ENCODE measurements at regions not wholly inside any gene's neighbourhood (a gene's known extent, or its start where the extent isn't known, plus 50 kb on each side); places are given as distances from the start of the nearest gene placed in this dataset.

GRCh38 chr2:64398516-64399129 lies 55.3 kb upstream of the LGALSL start:
- Histone ChIP-seq H3K79me2 (no peaks in the 10 kb centered on the region), H3K4me2 (ENCODE audit: low read length) (no peak overlapping the region), H3K4me3 (ENCODE audit: low read depth, low read length) (no peak overlapping the region), H3K27ac (no peak overlapping the region), H3K9ac (no peak overlapping the region), H3K9me3 (ENCODE audit: control insufficient read depth, low read length) (no peaks in the 10 kb centered on the region), H3K4me1 (peaks cover 28% of the 10 kb centered on the region), H3K27me3 (ENCODE audit: control insufficient read depth, insufficient read depth, low read length) (no peaks in the 10 kb centered on the region), H3K36me3 (ENCODE audit: control insufficient read depth, insufficient read depth, low read length) (no peaks in the 10 kb centered on the region), H2AFZ (no peak overlapping the region)
- no peak for TF ChIP-seq CTCF (IDR thresholded peaks at IDR 0.05)

- no peaks in the 10 kb centered on the region for H3K36me3 ChIP-seq (ENCODE audit: control insufficient read depth, insufficient read depth, low read length)
- peak overlapping the region; percentile 78 for H2AFZ ChIP-seq
- H3K9ac ChIP-seq, result no peak overlapping the region
- peaks cover 37% of the 10 kb centered on the region for H3K4me1 ChIP-seq
- H3K4me2 ChIP-seq (ENCODE audit: low read length), result no peak overlapping the region
- no peaks in the 10 kb centered on the region for H3K27me3 ChIP-seq (ENCODE audit: control insufficient read depth, insufficient read depth, low read length)
- H3K4me3 ChIP-seq (ENCODE audit: low read depth, low read length), result no peak overlapping the region
- H3K9me3 ChIP-seq (ENCODE audit: control insufficient read depth, low read length), result no peaks in the 10 kb centered on the region
- no peak overlapping the region for H3K27ac ChIP-seq
- no peak for TF ChIP-seq CTCF (IDR thresholded peaks at IDR 0.05)
- H3K79me2 ChIP-seq, result no peaks in the 10 kb centered on the region
Measured at GRCh38 chr2:64399521-64399920, 54.4 kb upstream of the LGALSL start.

GRCh38 chr2:64400105-64400728 lies 53.7 kb upstream of the LGALSL start:
- H3K9me3 ChIP-seq (ENCODE audit: control insufficient read depth, low read length), result no peaks in the 10 kb centered on the region
- peak overlapping the region; percentile 75 for H3K27ac ChIP-seq
- H3K4me1 ChIP-seq, result peaks cover 40% of the 10 kb centered on the region
- no peaks in the 10 kb centered on the region for H3K27me3 ChIP-seq (ENCODE audit: control insufficient read depth, insufficient read depth, low read length)
- TF ChIP-seq CTCF (IDR thresholded peaks at IDR 0.05), result no peak
- H3K79me2 ChIP-seq, result no peaks in the 10 kb centered on the region
- no peak overlapping the region for H3K4me3 ChIP-seq (ENCODE audit: low read depth, low read length)
- no peak overlapping the region for H3K4me2 ChIP-seq (ENCODE audit: low read length)
- H3K9ac ChIP-seq, result no peak overlapping the region
- H2AFZ ChIP-seq, result peak overlapping the region; percentile 78
- no peaks in the 10 kb centered on the region for H3K36me3 ChIP-seq (ENCODE audit: control insufficient read depth, insufficient read depth, low read length)

GRCh38 chr2:64400733-64401528 lies 53.0 kb upstream of the LGALSL start:
- no peak overlapping the region for H3K4me2 ChIP-seq (ENCODE audit: low read length)
- peaks cover 40% of the 10 kb centered on the region for H3K4me1 ChIP-seq
- H3K36me3 ChIP-seq (ENCODE audit: control insufficient read depth, insufficient read depth, low read length), result no peaks in the 10 kb centered on the region
- no peaks in the 10 kb centered on the region for H3K27me3 ChIP-seq (ENCODE audit: control insufficient read depth, insufficient read depth, low read length)
- no peak overlapping the region for H3K4me3 ChIP-seq (ENCODE audit: low read depth, low read length)
- no peaks in the 10 kb centered on the region for H3K79me2 ChIP-seq
- peak overlapping the region; percentile 75 for H3K27ac ChIP-seq
- peak overlapping the region; percentile 78 for H2AFZ ChIP-seq
- TF ChIP-seq CTCF (IDR thresholded peaks at IDR 0.05), result no peak
- H3K9ac ChIP-seq, result no peak overlapping the region
- H3K9me3 ChIP-seq (ENCODE audit: control insufficient read depth, low read length), result no peaks in the 10 kb centered on the region
